ENCODE measurements at regions not wholly inside any gene's neighbourhood (a gene's known extent, or its start where the extent isn't known, plus 50 kb on each side); places are given as distances from the start of the nearest gene placed in this dataset.

DNA sequence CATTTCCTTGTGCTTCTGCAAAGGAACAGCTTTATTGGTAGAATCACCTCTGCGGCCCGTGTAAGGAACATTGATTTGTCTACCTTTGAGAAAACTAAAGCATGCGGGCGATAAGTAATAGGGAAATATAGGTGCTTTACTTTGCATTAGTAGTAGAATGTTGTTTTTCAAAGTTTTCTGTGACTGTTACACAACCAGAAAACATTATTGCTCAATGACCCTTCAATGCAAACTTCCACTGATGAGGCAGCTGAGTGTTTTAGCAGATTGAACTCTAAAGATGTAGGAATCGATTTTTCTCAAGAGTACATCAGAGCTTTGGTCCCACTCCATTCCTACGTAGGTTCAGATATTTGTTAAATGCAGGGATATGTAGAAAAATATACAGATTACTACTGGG is 427.8 kb downstream of the DNAJB9 start:
- DNase-seq, result no peak

DNA sequence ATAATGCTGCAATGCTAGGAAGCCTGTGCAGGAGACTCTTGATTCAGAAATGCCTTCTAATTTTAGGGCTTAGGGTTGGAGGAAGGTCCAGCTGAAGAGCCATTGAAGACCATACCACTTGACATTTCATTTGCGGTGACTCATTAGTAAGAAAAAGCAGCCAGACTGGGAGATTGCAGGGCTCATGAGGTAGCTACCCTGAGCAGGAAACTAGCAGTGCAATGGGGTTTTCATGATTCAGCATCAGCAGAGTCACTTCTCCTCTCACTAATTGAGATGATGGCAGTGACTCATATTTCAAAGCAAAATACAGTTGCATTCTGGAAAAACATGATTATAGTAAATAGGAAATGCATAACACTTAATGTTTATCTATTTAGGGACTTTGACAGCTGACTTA is 434.1 kb downstream of the DNAJB9 start:
- DNase-seq, result no peak

DNA sequence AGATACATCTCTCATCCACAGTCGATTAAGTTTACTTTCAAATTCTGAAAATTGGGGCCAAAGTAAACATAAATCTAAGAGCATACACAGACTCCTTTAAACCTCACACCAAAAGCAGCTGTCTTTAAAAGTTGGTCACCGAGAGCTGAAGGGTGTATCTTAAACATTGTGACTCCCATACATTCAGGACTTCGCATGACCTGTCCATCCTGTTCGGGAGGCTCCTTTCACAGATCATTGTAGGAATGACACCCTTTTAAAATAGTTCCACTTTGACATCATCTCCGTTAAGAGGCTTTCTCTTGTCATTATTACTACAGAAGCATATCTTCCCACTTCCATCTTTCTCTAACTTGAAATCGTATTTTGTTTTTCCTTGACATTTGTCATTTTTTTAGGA is 440.0 kb downstream of the DNAJB9 start:
- DNase-seq, result no peak

DNA sequence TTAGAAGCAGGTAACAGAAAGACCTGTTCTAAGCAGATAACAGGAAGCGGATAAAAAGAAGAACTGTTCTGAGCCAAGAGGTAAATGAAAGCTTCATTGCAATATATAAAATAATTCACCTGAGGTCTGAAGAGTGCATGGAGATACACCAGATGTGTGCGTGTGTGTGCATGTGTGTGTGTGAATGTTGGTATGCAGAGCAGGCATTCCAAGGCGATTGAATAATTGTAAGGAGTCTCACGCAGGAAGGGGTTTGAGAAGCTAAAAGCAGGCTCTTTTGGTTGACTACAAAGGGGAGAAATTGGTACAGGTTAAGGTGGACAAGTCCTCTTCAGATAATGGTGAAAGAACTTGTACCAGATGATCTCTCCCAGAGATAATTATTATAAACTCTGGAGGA is 450.6 kb downstream of the DNAJB9 start:
- DNase-seq, result no peak

DNA sequence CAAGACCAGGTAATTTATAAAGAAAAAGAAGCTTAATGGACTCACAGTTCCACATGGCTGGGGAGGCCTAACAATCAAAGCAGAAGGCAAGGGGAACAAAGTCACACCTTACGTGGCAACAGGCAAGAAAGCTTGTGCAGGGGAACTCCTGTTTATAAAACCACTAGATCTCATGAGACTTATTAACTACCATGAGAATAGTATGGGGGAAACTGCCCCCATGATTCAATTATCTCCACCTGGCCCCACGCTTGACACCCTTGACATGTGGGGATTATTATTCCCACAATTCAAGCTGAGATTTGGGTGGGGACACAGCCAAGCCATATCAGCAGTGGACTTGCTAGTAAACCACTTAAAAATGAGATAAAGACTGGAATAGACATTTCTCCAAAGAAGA is 451.7 kb downstream of the DNAJB9 start:
- DNase-seq, result no peak

DNA sequence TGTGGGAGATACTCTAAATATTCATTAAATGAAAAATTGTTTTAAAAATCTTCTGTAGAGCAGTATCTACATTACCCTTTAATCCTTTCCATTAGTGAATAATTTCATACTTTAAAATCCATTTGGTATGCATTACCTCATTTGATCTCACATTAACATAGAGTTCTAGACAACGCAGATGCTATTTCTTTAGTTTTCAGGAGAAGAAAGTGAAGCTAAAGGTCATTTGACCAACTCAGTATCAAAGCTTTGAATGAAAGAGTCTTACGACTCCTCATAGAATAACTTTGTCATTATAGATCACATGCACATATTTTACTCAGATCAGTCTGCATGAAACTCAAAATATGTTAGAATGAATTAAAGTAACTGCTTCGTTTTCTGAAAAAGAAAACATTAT is 460.2 kb downstream of the DNAJB9 start:
- DNase-seq, result no peak

DNA sequence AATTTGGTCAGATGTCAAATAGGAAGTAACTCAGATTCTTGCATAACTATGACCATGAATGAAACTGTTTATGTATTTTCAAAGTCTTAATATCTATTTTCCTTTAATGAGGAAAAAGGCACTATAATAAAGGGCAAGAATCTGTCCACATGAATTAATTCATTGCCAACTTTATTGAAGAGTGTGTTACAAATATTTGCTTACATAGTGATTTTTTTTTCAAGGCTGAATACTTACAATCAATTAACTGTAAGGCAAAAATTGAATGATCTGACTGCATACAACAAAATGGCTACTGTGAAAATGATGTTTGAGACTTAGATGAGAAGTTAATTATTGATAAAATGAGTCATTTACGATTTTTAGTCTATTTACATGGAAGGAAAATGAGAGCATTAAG is 475.0 kb downstream of the DNAJB9 start:
- no peak for DNase-seq

DNA sequence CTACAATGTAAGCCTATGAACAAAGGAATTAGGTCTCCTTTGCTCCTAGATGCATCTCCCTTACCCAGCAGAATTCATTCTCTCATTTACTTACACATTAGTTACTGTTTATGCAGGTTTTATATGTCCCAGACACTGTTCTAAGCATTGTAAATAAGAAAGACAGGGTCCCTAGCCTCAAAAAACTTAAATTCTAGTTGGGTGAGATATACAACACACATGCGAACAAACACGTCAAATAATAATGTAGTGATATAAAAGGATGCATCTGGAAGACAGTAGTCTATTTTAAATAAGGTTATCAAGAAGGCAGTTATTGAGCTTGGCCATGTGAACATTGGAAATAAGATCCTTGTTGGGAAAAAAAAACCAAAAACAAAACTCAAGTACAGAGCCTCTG is 479.7 kb downstream of the DNAJB9 start:
- no peak for DNase-seq

DNA sequence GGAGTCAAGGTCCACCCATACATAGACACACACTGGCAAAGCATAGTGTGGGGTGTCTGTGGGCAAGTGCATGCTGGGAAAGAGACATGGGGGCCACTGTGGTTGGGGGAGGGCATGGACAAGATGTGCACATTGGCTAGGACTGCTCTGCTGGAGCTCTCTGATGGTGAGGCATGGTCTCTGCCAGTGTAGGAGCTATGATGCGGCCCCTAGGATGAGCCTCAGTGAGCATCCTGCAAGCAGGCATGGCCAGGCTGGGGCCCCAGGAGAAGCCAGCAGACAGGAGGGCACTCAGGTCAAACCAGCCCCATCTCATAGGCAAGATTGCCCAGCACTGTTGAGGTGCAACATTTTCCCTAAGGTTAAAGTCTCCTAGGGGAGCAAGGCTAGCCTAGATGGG is 489.4 kb downstream of the DNAJB9 start:
- no peak for DNase-seq

DNA sequence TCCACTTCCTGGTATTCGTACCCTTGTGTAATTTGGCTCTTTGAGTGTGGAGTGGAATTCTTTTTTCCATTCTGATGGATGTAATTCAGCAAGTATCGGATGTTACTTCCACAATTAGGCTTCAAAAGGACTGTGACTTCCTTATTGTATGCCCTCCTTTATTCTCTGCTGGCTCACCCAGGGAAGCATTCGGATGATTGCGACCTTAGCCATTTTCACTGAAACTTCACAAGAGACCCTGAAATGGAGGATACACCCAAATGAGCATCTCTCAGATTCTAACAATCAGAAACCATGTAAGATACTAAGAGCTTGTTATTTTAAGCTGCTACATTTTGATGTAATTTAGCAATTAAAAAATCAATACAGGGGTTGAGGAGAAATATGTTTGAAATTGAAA is 493.1 kb downstream of the DNAJB9 start:
- DNase-seq, result no peak

DNA sequence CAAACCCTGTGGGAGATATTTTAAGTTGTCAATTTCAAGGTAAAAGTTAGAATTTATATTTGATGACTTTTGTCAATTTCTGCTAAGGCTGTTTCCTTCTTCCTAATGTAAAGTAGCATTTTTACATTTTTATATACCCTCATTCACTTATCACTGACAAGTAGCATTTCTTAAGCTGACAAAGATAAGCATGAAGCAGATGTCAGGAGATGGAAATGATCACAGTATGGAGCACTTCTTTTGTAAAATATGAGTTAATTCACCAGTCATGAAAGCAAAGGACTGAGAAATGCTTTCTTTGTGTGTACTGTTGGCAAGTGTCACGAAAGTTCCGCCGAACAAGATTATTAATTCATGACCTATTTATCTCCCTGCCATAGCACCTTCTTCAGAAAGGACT is 503.9 kb downstream of the DNAJB9 start:
- no peak for DNase-seq

DNA sequence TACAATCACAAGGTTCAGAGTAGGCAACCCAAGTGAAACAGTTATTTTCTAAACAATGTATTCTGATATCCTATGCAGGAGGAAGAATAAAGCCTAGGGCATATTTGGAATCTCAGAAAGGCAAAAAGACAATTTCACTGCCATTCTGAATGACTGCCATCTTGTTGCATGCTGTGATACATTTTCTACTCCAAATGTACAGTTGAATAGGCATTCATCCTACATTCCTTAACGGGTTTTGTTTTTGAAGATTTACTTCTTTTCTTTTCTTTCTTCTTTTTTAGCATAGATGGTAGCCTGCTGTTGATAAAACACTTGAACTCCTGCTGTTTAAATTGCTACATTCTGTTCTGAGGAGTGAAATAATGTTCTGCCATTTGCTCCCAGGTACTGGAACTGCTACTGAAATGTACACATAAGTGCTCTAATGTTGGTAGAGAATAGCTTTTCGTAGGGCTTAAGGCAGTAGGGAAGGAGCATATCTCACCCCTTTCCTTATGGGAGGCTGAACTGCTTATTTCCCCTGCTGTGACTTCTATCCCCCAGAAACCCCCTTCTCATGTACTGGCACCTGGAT is 506.8 kb downstream of the DNAJB9 start:
- no peak for DNase-seq

DNA sequence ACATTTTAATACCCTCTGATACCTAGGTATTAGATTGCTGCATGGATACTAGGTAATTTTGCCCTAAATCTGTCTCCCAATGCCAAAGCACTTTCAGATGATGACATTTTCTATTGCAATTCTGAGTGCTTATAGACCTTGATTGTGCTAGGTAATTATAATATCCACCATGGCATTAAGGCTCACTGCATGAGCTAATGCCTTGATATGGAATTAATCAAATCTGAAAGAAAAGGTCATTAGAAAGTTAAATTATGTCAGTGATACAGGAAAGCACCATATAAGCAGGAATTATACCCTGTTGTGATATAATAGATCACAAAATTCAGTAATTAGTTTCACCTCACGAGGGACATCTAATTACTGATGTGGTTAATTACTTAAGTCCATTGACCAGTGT is 521.4 kb downstream of the DNAJB9 start:
- no peak for DNase-seq

DNA sequence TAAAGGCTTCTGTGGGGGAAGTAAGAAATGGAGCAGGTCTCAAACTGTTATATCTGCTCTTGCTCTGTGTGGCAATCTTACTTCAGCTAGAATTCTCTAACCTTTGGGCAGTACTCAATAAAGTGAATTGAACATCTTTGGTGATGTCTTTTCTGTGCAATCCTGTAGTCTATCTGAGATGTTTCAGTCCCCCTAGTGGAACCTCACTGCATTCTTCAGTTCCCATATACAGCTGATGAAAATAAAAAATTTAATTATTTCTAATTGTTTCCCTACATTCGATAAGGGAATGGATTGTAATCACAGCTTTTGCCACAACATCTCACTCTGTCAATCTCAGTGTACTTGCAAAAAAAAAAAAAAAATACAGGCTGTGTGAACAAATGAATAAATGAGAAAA is 522.6 kb downstream of the DNAJB9 start:
- no peak for DNase-seq

DNA sequence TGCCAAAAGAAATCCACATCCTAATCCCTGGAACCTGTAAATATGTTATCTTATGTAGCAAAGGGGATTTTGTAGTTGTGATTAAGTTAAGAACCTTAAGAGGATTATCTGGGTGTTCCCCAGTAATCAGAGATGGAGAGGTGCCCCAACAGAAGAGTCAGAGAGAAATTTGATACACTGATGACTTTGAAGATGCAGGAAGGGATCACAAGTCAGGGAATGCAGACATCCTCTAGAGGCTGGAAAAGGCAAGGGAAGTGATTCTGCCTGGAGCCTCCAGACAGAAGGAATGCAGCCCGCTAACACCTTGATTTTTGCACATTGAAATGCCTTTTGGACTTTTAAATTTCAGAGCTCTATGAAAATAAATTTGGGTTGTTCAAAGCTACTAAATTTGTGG is 531.7 kb downstream of the DNAJB9 start:
- DNase-seq, result no peak

DNA sequence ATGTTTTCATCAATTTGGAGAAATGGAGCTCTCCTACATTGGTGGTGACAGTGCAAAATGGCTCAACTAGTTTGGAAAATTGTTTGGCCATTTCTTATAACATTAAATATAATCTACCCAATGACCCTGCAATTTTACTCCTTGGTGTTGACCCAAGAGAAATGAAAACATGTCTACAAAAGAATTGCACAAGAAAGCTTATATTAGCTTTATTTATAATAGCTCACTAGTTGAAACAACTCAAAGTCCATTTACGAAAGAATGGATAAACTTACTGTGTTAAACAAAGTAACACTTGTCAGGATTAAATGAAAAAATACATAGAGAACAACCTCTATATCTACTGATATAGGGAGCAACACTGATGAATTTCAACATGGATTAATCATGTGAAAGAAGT is 539.9 kb downstream of the DNAJB9 start:
- DNase-seq, result no peak

DNA sequence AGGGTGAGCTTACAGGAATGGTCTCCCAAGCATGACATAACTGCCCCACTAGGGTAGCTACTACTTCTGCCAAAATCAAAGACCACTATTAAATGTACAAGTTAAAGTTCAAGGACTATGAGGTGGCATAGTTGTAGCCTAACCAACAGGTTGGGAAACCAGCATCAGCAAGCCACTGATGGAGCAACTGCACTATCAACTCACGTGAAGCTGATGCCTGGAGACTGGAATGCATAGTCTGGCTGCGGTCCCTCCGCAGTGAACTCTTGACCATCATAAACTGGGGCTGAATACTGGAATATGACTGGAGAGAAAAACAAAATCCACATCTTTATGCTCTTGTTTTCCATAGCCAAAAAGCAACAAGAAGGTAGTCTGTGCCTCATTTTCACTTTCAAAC is 541.4 kb downstream of the DNAJB9 start:
- DNase-seq, result no peak

DNA sequence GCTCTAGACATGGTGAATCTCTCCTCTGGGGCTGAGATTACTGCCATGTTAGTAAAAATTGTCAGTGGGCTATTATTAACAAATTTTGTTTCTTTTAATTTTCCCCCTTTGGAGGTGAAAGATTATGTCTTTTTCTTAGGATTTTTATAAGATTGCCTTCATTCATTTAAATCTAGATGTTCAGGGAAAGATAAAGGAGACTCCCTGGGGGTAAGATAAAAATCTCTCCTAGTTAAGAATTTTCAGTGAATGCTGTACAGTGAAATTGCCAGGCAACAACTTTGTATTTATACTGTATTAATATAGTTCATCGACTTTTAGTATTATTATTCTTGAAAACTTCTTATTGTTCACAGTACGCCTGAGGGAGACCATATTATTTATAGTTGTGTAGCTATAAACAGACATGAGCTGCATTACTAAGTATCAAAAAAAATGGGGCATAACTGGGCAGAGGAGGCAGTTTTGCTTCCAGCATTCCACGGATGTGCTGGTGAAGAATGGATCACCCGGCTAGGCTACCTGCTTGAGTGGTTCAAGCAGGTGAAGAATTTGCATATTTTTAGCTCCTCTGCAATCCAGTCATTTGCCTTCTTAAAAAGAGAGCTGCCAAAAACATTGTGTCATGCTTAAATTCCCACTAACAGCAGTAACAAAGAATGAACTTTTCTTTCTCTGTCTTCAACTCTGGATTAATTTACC is 552.1 kb downstream of the DNAJB9 start:
- no peak for DNase-seq

DNA sequence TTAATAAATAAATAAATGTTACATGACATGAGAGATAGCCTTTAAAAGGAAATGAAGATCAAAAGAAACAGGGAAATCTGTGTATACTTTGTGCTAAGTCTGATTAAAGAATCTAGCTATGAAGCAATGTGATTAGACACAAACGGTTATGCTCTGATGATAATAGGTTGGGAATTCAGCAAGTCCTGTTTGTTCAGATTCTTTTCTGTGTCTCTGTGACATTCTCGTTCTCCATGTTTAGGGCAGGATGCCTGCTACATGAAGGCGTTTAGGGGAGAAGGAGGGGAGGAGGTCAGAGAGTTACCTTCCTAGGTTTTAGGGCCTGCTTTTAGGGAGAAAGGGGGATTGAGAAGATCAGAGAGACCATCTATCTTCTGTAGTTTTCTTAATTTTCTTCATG is 555.3 kb downstream of the DNAJB9 start:
- no peak for DNase-seq

DNA sequence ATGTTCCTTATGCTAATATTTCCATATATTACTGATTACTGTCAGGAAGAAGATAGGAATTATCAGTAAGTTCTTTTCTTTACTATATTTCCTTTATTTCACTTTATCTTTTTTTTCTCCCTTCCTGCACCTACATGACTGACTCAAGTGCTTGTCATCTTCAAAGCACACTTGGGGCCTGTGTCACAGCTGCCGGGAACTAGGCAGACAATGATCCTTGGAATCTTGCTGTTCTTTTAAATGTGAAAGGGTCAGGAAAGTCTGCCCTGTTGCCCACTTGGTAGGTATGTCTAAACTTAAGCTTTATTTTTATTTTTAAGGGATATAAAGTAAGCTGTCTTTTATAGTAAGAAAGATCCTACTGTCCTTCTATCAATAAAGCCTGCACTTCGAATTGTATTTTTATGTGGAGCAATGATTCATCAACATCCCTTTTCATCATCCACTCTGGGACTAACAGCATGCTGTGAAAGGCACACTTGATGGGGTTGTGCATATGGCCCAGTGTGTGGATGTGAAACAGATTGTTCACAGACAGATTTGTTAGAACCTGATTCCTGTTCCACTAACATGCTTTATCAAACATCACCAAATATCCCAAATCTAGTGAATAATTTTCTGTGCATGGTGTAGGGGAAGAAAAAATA is 556.9 kb downstream of the DNAJB9 start:
- no peak for DNase-seq

DNA sequence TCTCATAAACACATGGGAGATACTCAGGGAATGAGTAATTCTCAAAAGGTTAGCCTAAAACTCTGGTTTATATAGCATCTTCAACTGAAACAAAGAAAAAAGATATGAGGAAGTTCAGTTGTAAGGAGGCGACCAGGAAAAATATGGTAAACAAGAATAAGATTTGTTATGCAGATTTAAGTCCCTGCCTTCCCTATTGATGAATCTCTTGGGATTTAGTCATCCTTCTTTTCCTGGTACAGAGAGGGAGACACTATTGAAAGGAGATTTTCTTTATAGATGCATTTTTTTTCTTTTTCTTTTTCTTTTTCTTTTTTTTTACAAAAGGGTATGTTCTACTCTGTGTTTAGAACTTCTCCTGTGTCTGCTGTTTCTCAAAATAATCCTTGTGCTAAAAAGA is 557.5 kb downstream of the DNAJB9 start:
- no peak for DNase-seq

DNA sequence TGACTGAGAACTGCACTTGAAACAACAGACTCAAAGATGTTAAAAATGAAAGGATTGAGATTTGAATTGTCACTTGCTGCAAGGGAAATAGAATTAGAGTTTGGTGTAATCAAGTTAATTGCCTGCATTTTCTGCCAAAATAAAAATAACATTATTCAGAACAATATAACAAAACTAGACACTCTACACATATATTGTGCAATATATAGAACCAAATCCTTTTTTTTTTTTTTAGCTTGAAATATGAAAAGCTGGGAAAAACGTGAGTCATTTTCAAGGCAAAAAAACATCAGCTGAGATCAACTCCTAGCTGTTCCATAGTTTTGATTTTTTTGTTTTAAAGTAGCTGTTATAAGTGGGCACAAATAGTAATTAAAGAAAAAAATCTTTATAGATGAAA is 561.5 kb downstream of the DNAJB9 start:
- DNase-seq, result no peak

DNA sequence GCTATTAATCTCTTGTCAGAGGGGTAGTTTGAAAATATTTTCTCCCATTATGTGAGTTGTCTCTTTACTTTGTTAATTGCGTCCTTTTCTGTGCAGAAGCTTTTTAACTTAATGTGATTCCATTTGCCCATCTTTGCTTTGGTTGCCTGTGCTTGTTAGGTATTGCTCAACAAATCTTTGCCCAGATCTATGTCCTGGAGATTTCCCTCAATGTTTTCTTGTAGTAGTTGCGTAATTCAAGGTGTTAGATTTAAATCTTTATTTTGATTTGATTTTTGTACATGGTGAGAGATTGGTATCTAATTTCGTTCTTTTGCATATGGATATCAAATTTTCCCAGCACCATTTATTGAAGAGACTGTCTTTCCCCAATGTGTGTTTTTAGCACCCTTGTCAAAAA is 567.2 kb downstream of the DNAJB9 start:
- DNase-seq, result no peak

DNA sequence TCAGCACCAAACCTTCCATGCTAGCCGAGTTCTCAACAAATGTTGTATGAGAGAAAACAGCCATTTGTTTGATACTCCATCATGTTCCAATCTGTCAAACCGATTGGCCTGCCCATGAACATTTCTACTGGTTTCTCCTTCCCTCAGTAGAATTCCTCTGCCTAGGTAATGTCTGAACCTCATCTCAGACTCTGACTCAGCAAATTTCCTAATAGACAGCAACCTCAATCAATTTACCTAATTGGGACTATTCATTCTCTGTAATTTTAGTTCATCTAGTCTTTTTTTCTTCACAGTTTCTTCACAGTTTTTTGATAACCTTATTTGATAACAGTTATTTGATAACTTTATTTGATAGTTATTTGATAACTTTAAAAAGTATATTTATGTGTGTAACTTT is 585.1 kb downstream of the DNAJB9 start:
- no peak for DNase-seq

DNA sequence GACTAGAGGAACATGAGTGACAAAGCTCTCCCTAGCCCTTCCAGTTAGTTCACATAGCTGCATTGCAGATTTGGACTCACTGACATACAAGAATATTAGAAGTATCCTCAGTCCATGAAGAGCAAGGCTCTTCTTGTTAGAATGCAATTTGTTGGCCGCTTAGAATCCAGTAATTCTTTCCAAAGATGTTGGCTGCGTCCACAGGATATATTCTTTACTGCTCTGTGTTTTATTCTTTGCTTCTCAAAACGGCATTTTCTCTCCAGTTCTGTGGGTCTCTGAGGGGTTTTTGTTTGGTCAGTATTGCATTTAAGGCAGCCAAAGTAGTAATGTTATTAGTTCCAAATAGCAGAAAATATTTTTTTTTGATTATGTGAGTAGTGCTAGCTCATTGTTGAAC is 588.6 kb downstream of the DNAJB9 start:
- no peak for DNase-seq

Measured in activated naive CD4-positive, alpha-beta T cell treated with anti-CD3 and anti-CD28 coated beads, Interleukin-2, amount 50 U/mL, for 16 hours (primary cell).